ENCODE measurements at regions not wholly inside any gene's neighbourhood (a gene's known extent, or its start where the extent isn't known, plus 50 kb on each side); places are given as distances from the start of the nearest gene placed in this dataset.

DNA sequence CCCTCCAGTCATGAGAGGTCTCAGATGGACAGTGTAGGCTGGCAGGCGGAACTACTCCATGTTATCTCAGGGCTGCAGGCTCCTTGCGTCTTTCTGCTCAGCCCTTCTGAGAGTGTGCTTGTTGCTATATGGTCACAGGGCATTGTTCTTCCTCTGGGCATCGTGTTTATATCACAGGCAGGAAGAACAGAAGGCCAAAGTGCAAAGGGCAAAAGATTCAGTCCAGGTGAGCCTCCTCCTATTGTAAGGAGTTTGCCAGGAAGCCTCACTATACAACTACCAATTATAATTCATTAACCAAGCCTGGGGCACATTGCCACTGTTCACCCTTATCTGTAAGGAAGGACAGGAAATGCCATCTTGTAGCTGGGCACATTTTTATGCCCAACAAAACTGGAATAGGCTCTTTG is 195.5 kb upstream of the KITLG start:
- Histone ChIP-seq H3K4me3 (ENCODE audit: low read depth, low read length) (no peak overlapping the region), H3K27me3 (no peaks in the 10 kb centered on the region), H3K4me1 (no peaks in the 10 kb centered on the region), H3K36me3 (no peaks in the 10 kb centered on the region), H3K9me3 (no peaks in the 10 kb centered on the region)
- no peak for DNase-seq
- TF ChIP-seq, protein P1, sequence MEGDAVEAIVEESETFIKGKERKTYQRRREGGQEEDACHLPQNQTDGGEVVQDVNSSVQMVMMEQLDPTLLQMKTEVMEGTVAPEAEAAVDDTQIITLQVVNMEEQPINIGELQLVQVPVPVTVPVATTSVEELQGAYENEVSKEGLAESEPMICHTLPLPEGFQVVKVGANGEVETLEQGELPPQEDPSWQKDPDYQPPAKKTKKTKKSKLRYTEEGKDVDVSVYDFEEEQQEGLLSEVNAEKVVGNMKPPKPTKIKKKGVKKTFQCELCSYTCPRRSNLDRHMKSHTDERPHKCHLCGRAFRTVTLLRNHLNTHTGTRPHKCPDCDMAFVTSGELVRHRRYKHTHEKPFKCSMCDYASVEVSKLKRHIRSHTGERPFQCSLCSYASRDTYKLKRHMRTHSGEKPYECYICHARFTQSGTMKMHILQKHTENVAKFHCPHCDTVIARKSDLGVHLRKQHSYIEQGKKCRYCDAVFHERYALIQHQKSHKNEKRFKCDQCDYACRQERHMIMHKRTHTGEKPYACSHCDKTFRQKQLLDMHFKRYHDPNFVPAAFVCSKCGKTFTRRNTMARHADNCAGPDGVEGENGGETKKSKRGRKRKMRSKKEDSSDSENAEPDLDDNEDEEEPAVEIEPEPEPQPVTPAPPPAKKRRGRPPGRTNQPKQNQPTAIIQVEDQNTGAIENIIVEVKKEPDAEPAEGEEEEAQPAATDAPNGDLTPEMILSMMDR (IDR thresholded peaks at IDR 0.05; ENCODE audit: low read depth, low read length), result no peak

DNA sequence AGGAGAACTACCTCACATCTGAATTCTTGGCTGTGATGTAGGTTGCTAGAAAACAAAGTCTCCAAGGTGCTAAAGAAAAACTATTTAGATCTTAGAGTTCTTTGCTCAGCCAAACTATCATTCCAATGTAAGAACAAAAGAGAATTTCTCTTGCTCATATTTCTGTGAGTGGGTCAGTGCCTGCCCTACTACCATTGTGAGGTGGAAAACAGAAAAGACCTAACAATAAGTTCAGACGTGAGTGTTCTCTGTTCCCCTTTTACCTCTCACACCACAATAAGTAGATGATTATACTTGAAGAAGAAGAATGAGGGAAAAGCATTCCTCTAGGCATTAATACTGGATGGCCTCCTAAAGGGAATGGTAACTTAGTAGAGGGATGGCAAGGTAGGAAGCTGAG is 187.4 kb upstream of the KITLG start:
- no peak for DNase-seq
- Histone ChIP-seq H3K4me1 (no peaks in the 10 kb centered on the region), H3K27me3 (no peaks in the 10 kb centered on the region), H3K4me3 (ENCODE audit: low read depth, low read length) (no peak overlapping the region), H3K36me3 (no peaks in the 10 kb centered on the region), H3K9me3 (no peaks in the 10 kb centered on the region)
- TF ChIP-seq, protein P1 (IDR thresholded peaks at IDR 0.05; ENCODE audit: low read depth, low read length), result no peak

DNA sequence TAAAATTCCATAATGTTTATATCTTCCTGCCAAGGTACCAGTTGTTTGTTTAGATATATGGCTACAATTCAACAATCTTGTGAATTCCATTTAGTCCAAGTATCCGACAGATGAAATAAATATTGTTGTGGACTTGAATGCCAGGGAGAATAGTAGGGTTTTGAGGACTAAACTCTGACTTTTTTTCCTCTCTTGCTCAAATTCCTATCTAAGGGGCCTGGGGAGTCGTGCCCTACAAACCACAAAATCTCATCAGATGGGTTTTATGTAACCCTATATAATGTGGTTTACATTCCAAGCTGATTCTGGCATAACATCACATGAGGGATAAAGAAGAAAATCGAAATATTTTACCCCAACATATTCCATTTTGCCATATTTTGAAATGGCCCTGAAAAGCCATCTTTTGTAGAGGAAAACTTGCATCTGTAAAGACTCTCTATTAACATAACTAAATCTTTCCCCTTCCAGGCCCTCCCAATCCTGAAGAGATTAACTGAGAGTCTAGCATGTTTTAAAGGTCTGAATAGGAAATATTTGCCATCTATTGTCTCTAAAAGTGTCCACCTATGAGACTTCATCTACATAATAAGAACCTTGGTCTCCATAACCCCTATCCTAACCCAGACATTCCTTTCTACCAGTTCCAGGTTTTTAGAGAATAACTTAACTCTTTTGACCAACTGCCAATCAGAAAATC is 184.7 kb upstream of the KITLG start:
- no peaks in the 10 kb centered on the region for H3K36me3 ChIP-seq
- no peak overlapping the region for H3K4me3 ChIP-seq (ENCODE audit: low read depth, low read length)
- H3K4me1 ChIP-seq, result no peaks in the 10 kb centered on the region
- TF ChIP-seq, protein P1 (IDR thresholded peaks at IDR 0.05; ENCODE audit: low read depth, low read length), result no peak
- no peaks in the 10 kb centered on the region for H3K27me3 ChIP-seq
- no peaks in the 10 kb centered on the region; the same call in 1 of the 2 replicates for H3K9me3 ChIP-seq
- DNase-seq, result no peak

DNA sequence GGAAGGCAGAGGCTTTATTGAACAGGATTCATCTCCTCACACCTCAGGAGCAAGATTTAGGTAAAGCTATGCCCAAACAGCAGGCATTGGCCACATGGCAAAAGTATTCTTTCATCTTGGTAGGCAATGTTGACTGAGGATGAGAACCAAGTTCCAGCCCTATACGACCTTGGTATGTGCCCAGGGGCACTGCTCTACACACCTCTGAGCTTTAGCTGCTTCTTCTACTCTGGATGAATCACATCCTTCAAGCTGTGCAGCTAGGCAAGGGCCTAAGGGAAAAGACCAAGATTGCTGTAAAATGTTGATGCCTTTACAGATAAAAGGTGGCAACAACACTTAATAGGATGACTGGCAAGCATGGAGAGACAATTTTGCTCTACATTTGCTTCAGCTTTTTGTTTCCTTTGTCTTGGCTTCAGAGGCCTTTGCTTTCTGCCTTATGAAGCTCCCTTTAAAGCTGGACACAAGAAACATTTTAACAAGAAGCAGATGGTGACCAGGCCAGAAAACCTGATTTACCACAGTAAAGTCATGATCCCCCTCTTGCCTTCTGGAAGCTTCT is 183.3 kb upstream of the KITLG start:
- Histone ChIP-seq H3K36me3 (no peaks in the 10 kb centered on the region), H3K9me3 (no peaks in the 10 kb centered on the region; the same call in 1 of the 2 replicates), H3K4me3 (ENCODE audit: low read depth, low read length) (no peak overlapping the region), H3K4me1 (no peaks in the 10 kb centered on the region), H3K27me3 (no peaks in the 10 kb centered on the region)
- TF ChIP-seq, protein P1 (IDR thresholded peaks at IDR 0.05; ENCODE audit: low read depth, low read length), result no peak
- no peak for DNase-seq

DNA sequence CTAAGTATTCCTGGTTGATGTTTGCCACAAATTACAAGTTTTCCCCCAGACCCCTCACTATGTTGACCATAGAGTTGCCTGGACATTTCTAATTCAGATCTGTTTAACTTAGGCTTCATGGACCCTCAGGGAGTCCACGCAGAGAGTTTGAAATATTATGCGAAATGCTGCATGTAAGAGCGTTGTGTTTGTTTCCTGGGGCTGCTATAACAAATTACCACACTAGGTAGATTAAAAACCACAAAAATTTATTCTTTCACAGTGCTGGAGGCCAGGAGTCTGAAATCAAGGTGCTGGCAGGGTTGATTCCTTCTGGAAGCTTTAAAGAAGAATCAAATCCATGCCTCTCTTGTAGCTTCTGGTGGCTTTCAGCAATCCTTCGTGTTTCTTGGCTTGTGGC is 177.9 kb upstream of the KITLG start:
- H3K9me3 ChIP-seq, result no peaks in the 10 kb centered on the region; the same call in 1 of the 2 replicates
- TF ChIP-seq, protein P1 (IDR thresholded peaks at IDR 0.05; ENCODE audit: low read depth, low read length), result no peak
- H3K4me1 ChIP-seq, result no peaks in the 10 kb centered on the region
- H3K4me3 ChIP-seq (ENCODE audit: low read depth, low read length), result no peak overlapping the region
- H3K36me3 ChIP-seq, result no peaks in the 10 kb centered on the region
- H3K27me3 ChIP-seq, result no peaks in the 10 kb centered on the region
- DNase-seq, result no peak

DNA sequence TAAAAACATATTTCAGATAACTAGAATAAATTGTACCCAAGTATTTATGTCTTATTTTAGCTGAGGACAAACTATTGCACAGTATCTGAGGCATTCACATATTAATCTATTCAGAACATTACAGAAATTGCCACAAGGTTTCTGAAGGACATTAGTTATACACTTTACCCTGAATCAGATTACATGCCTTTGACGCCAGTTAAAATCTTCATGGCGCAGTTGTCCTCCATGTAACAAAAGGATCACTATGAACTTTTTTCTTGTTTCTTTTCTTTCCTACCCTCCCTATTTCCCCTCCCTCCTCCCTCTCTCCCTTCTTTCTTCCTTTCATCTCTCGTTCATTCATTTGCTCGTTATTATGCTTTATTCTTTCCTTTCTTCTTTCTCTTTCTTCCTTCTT is 176.6 kb upstream of the KITLG start:
- no peaks in the 10 kb centered on the region for H3K36me3 ChIP-seq
- no peaks in the 10 kb centered on the region for H3K4me1 ChIP-seq
- TF ChIP-seq, protein P1 (IDR thresholded peaks at IDR 0.05; ENCODE audit: low read depth, low read length), result no peak
- no peak for DNase-seq
- no peaks in the 10 kb centered on the region for H3K27me3 ChIP-seq
- no peak overlapping the region for H3K4me3 ChIP-seq (ENCODE audit: low read depth, low read length)
- H3K9me3 ChIP-seq, result no peaks in the 10 kb centered on the region; the same call in 1 of the 2 replicates
